GM12872 (cell line): ENCODE measurements at regions not wholly inside any gene's neighbourhood (a gene's known extent, or its start where the extent isn't known, plus 50 kb on each side); places are given as distances from the start of the nearest gene placed in this dataset.

Source experiments
- CTCF ChIP-seq: IDR thresholded peaks from 3 replicates; pipeline ENCODE4 v1.5.1; 2011; ENCODE audit warnings: low read depth, mild to moderate bottlenecking, low read length, moderate library complexity; ENCODE audit not compliant: insufficient read depth

DNA sequence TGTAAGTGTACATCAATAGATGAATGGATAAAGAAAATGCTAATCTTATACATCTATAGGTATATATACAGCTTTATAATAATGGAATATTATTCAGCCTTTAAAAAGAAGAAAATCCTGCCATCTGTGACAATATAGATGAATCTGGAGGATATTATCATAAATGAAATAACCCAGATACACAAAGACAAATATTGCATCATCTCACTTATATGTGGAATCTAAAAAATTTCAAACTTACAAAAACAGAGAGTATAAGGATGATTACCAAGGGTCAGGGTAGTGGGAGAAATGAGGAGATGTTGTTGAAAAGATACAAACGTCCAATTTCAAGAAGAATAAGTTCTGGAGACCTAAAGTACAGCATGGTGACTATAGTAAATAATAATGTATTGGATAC, 85.4 kb upstream of the AGTR1 start:
- TF ChIP-seq CTCF, result no peak

DNA sequence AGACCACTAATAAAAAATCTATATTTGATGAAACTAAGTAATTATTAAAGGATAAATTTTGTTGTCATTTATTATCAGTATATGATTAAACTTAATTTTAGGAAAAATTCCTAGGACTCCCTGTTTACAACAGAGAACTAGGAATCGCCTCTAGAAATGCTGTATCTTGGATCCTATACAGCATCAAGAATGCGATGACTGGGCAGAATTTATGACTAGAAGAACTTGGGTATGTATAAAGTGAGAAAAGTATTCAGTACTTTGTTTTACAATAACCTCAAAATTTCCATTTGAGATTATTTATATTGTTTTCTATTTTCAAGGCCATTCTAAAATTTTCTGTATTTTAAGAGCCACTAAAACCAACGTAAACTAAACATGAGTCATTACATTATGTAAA, 82.3 kb upstream of the AGTR1 start:
- TF ChIP-seq CTCF, result no peak

DNA sequence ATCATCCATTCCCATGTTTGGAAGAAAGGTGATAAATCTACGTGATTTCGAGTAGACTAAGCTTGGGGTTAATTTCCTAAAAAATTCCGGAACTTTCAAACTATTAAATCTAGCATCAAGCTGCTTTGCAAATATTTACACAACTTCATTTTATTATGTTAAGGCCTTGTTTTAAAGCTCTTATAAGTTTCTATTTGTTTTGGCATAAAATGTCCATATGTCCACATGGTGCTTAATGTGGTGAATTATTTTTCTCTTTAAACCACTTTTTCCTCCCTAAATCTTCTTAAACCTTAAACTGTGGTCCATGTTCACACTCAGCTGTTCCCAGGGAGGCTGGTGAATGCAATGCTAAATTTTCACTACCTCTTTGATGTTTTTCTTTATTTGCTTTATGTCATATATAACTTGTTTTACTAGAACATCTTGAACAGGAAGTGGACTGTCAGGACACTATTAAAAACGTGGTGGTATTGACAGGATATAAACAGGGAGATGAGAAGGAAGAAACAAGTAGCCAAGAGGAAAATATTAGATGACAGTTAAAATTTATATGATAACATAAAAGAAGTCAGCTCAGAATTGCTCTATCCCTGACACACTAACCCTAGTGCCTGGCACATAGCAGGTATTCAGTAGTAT, 72.5 kb upstream of the AGTR1 start:
- no peak for TF ChIP-seq CTCF

DNA sequence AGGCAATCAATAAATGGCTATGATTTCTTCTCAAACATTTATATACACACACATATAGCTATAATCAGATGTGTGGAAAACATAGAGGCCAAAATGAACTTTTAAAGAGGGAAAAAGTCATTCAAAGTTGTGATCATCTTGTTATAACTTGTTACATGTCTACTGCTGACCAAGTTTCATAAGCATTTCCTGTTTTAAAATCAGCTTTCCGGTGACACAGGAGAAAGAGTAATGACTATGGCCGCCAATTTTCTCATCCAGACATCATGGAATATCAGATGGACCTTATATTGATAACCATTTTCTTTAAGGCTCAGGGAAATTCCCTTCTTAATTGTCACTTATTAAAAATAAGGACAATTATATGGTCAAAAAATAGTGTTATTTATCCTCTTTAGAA, 71.7 kb upstream of the AGTR1 start:
- TF ChIP-seq CTCF, result no peak

DNA sequence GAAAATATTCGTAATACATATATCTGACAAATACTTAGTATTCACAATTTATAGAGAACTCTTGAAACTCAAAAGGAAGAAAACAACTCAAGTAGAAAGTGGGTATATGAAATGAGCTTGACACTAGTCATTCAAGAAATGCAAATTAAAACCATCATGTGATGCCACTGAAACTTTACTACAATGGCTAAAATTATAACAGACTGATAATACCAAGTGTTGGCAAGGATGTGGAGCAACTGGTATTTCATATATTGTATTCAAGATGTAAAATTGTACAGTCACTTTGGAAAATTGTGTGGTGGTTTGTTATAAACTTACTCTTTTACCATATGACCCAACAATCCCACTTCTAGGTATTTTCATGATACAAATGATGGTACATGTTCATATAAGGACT, 68.7 kb upstream of the AGTR1 start:
- TF ChIP-seq CTCF, result no peak

DNA sequence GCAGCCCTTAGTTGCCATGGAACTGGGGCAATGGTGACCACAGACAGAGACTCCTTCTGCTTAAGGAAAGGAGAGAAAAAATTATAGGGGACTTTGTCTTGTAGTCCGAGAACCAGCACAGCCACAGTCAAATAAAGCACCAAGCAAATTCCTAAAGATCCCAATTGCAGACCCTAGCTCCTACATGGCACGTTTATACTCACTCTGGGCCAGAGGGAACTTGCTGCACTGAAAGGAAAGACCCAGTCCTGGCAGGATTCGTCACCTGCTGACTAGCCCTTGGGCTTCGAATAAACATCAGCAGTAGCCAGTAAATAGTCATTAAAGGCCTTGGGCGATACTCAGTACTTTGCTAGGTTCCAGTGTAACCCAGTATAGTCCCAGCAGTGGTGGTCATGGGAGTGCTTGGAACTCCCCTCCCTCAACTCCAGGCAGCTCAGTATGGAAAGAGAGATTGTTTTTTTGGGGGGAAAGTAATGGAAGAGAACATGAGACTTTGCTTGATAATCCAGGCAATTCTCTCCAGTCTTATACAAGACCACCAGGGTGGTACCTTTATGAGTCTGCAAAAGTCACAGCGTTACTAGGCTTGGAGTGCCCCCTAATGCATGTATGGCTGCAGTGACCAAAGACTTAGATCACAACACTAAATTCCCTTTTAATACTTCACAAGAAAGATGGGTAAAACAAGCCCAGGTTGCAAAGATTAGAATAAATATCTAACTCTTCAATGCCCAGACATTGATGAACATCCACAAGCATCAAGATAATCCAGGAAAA, 66.4 kb upstream of the AGTR1 start:
- TF ChIP-seq CTCF, result 0 out of 3 replicates have a peak, but pooled peaks have one; percentile 21

DNA sequence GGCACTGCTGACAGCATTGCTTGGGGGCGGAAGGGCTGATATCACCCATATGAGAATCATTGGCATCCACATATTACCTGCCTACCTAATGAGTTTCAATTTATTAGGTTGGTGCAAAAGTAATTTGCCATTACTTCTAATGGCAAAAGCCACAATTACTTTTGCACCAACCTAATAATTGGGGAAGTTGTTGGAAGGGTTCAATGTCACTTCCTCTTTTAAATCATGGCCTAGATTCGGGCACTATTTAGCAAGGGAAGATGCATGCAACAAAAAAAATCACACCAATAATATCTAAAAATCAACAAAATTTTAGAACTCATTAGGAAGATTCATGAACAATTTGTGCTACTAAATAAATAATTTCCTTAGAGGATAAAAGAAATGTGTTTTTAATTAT, 56.0 kb upstream of the AGTR1 start:
- TF ChIP-seq CTCF, result no peak
